ENCODE measurements at regions not wholly inside any gene's neighbourhood (a gene's known extent, or its start where the extent isn't known, plus 50 kb on each side); places are given as distances from the start of the nearest gene placed in this dataset.

GRCh38 chr13:44098559-44098958, 218.9 kb downstream of the LACC1 start:
- no peak for TF ChIP-seq EGR1 (IDR thresholded peaks at IDR 0.05; ENCODE audit: borderline replicate concordance, low read depth, low read length)
- no peak for TF ChIP-seq JUN (IDR thresholded peaks at IDR 0.05; ENCODE audit: low read depth, low read length)
- TF ChIP-seq CTCF (IDR thresholded peaks at IDR 0.05; ENCODE audit: control extremely low read depth in 1 of 3, insufficient read depth in 1 of 3, low read depth in 1 of 3, low read length in 3 of 3) = no peak
- TF ChIP-seq RBBP5 (IDR thresholded peaks at IDR 0.05; ENCODE audit: borderline replicate concordance, low read depth, low read length) = no peak
- TF ChIP-seq EZH2 (IDR thresholded peaks at IDR 0.05; ENCODE audit: low read depth, low read length, severe bottlenecking) = no peak
- no peak for TF ChIP-seq TCF12 (IDR thresholded peaks at IDR 0.05; ENCODE audit: low read depth, low read length)
- no peak for TF ChIP-seq ZNF274 (IDR thresholded peaks at IDR 0.05; ENCODE audit: borderline replicate concordance, extremely low read depth, low read length)
- no peak for TF ChIP-seq SIN3A (conservative IDR thresholded peaks at IDR 0.05 in 1 of 2, IDR thresholded peaks at IDR 0.05 in 1 of 2; ENCODE audit: low read depth in 1 of 2, low read length in 2 of 2)
- TF ChIP-seq TAF1 (IDR thresholded peaks at IDR 0.05; ENCODE audit: low read depth, low read length) = no peak
- no peak for TF ChIP-seq CEBPB (IDR thresholded peaks at IDR 0.05; ENCODE audit: low read depth, low read length)
- TF ChIP-seq SP1 (IDR thresholded peaks at IDR 0.05; ENCODE audit: low read depth, low read length) = no peak
- no peak for TF ChIP-seq RNF2 (IDR thresholded peaks at IDR 0.05; ENCODE audit: borderline replicate concordance, low read depth, low read length, missing control alignments, poor library complexity, severe bottlenecking)
